ENCODE measurements at regions not wholly inside any gene's neighbourhood (a gene's known extent, or its start where the extent isn't known, plus 50 kb on each side); places are given as distances from the start of the nearest gene placed in this dataset.

- no peaks in the 10 kb centered on the region for H3K9me2 ChIP-seq (ENCODE audit: insufficient read depth, low read length)
- no peak overlapping the region for H3K4me3 ChIP-seq (ENCODE audit: low read length)
- no peak overlapping the region for H3K27ac ChIP-seq (ENCODE audit: low read length)
- H3K27me3 ChIP-seq (ENCODE audit: insufficient read depth, low read depth, low read length), result no peaks in the 10 kb centered on the region
- H2AFZ ChIP-seq (ENCODE audit: low read depth, low read length), result no peak overlapping the region
- H3K36me3 ChIP-seq (ENCODE audit: insufficient read depth, low read length), result no peaks in the 10 kb centered on the region
- no peak overlapping the region for H3K9ac ChIP-seq (ENCODE audit: low read length)
- H3K4me2 ChIP-seq (ENCODE audit: low read length), result no peak overlapping the region
- no peaks in the 10 kb centered on the region for H4K20me1 ChIP-seq (ENCODE audit: insufficient read depth)
- no peaks in the 10 kb centered on the region for H3K9me3 ChIP-seq (ENCODE audit: low read length)
- peaks cover 3% of the 10 kb centered on the region for H3F3A ChIP-seq (ENCODE audit: insufficient read depth, low read length, poor library complexity, severe bottlenecking)
- TF ChIP-seq RAD21 (conservative IDR thresholded peaks at IDR 0.05) (no peak), CTCF (IDR thresholded peaks at IDR 0.05; ENCODE audit: poor library complexity, severe bottlenecking) (no peak), EP300 (conservative IDR thresholded peaks at IDR 0.05; ENCODE audit: poor library complexity, severe bottlenecking) (no peak), TAF1 (IDR thresholded peaks at IDR 0.05; ENCODE audit: low read depth) (no peak), MXI1 (conservative IDR thresholded peaks at IDR 0.05; ENCODE audit: poor library complexity, severe bottlenecking) (no peak), SMC3 (conservative IDR thresholded peaks at IDR 0.05; ENCODE audit: poor library complexity) (no peak), POLR2AphosphoS5 (IDR thresholded peaks at IDR 0.05) (no peak), EZH2 (IDR thresholded peaks at IDR 0.05; ENCODE audit: borderline replicate concordance, insufficient read depth, low read length, poor library complexity, severe bottlenecking) (no peak), REST (IDR thresholded peaks at IDR 0.05; ENCODE audit: borderline replicate concordance) (no peak)
- no peaks in the 10 kb centered on the region for H3K79me2 ChIP-seq (replicated peaks; ENCODE audit: insufficient read depth, low read length)
These were observed 787.2 kb downstream of the RNF144A start for GRCh38 chr2:7704296-7704865.

GRCh38 chr2:7706791-7707190, 789.6 kb downstream of the RNF144A start:
- Histone ChIP-seq H3K36me3 (ENCODE audit: insufficient read depth, low read length) (no peaks in the 10 kb centered on the region), H3K4me3 (ENCODE audit: low read length) (no peak overlapping the region), H3K27me3 (ENCODE audit: insufficient read depth, low read depth, low read length) (no peaks in the 10 kb centered on the region), H2AFZ (ENCODE audit: low read depth, low read length) (no peak overlapping the region), H3K9me2 (ENCODE audit: insufficient read depth, low read length) (no peaks in the 10 kb centered on the region), H3F3A (ENCODE audit: insufficient read depth, low read length, poor library complexity, severe bottlenecking) (peaks cover 3% of the 10 kb centered on the region), H3K4me2 (ENCODE audit: low read length) (no peak overlapping the region), H3K9ac (ENCODE audit: low read length) (no peak overlapping the region), H4K20me1 (ENCODE audit: insufficient read depth) (no peaks in the 10 kb centered on the region), H3K27ac (ENCODE audit: low read length) (no peak overlapping the region), H3K79me2 (replicated peaks; ENCODE audit: insufficient read depth, low read length) (no peaks in the 10 kb centered on the region), H3K9me3 (ENCODE audit: low read length) (no peaks in the 10 kb centered on the region)
- TF ChIP-seq EP300 (conservative IDR thresholded peaks at IDR 0.05; ENCODE audit: poor library complexity, severe bottlenecking) (no peak), TAF1 (IDR thresholded peaks at IDR 0.05; ENCODE audit: low read depth) (no peak), RAD21 (conservative IDR thresholded peaks at IDR 0.05) (no peak), SMC3 (conservative IDR thresholded peaks at IDR 0.05; ENCODE audit: poor library complexity) (no peak), CTCF (IDR thresholded peaks at IDR 0.05; ENCODE audit: poor library complexity, severe bottlenecking) (no peak), MXI1 (conservative IDR thresholded peaks at IDR 0.05; ENCODE audit: poor library complexity, severe bottlenecking) (no peak), POLR2AphosphoS5 (IDR thresholded peaks at IDR 0.05) (no peak), REST (IDR thresholded peaks at IDR 0.05; ENCODE audit: borderline replicate concordance) (no peak)

Measured in neural cell (in vitro differentiated cells).